ENCODE measurements at regions not wholly inside any gene's neighbourhood (a gene's known extent, or its start where the extent isn't known, plus 50 kb on each side); places are given as distances from the start of the nearest gene placed in this dataset.

- TF ChIP-seq CTCF (conservative IDR thresholded peaks at IDR 0.05 in 1 of 2, IDR thresholded peaks at IDR 0.05 in 1 of 2; ENCODE audit: low read depth in 1 of 2, low read length in 2 of 2): no peak
- TF ChIP-seq EZH2 (IDR thresholded peaks at IDR 0.05; ENCODE audit: low read length, missing control alignments): no peak
Observed at GRCh38 chr7:156532016-156532602, 108.5 kb upstream of the RNF32 start.
